PC-9 (cell line): ENCODE measurements at regions not wholly inside any gene's neighbourhood (a gene's known extent, or its start where the extent isn't known, plus 50 kb on each side); places are given as distances from the start of the nearest gene placed in this dataset.

ENCODE experiments used
- BruUV-seq: library from RNA; stranded (reverse); fragments of 400-500 nt; replicated peaks from 2 replicates; lab custom pipeline; 2021; lab: Mats Ljungman, UMichigan
- CTCF ChIA-PET: fragments of 300-600 bp; sonication (Branson Sonifier 250); formaldehyde crosslinking; loops from one replicate; lab custom pipeline; 2022; ENCODE audit warnings: antibody characterized with exemption; lab: Charles Lee
- POLR2A ChIA-PET: fragments of 300-600 bp; sonication (Branson Sonifier 250); formaldehyde crosslinking; loops from one replicate; lab custom pipeline; 2022; ENCODE audit warnings: antibody characterized with exemption; ENCODE audit not compliant: unreplicated experiment; lab: Charles Lee
- DNase-seq, 2 experiments: peaks; one replicate each; pipeline versions ENCODE4 v3.0.0 to v3.0.0-alpha.2; 2015 to 2022; ENCODE audit warnings: mixed read lengths in 1 of 2
- H2AFZ ChIP-seq: fragments of 200-600 bp; sonication (generic); 2 replicates; pipeline ENCODE4 v1.8.1; 2017; ENCODE audit warnings: antibody characterized with exemption
- H3F3A ChIP-seq: fragments of 200-600 bp; sonication (generic); 2 replicates; pipeline ENCODE4 v1.8.1; 2017; ENCODE audit warnings: antibody characterized with exemption, mild to moderate bottlenecking, low read depth; ENCODE audit not compliant: insufficient read depth
- H3K27ac ChIP-seq: fragments of 200-600 bp; sonication (generic); 2 replicates; pipeline ENCODE4 v1.6.1; 2016; ENCODE audit warnings: mixed run types
- H3K27me3 ChIP-seq: fragments of 200-600 bp; sonication (generic); 2 replicates; pipeline ENCODE4 v1.6.1; 2016; ENCODE audit warnings: low read depth, mixed run types; ENCODE audit not compliant: insufficient read depth
- H3K36me3 ChIP-seq: fragments of 200-600 bp; sonication (generic); 2 replicates; pipeline ENCODE4 v1.6.1; 2016; ENCODE audit warnings: low read depth, mixed run types
- H3K4me1 ChIP-seq: fragments of 200-600 bp; sonication (generic); replicated peaks from 2 replicates; pipeline ENCODE4 v1.6.1; 2016; ENCODE audit warnings: mixed run types; ENCODE audit not compliant: insufficient read depth
- H3K4me2 ChIP-seq: fragments of 200-600 bp; sonication (generic); 2 replicates; pipeline ENCODE4 v1.6.1; 2017; ENCODE audit warnings: mixed run types
- H3K4me3 ChIP-seq: fragments of 200-600 bp; sonication (generic); 2 replicates; pipeline ENCODE4 v1.6.1; 2016; ENCODE audit warnings: mixed run types
- H3K79me2 ChIP-seq: fragments of 200-600 bp; sonication (generic); 2 replicates; pipeline ENCODE4 v1.6.1; 2017; ENCODE audit warnings: low read depth, mixed run types
- H3K9me2 ChIP-seq: fragments of 200-600 bp; sonication (generic); 2 replicates; pipeline ENCODE4 v1.8.1; 2017; ENCODE audit warnings: mild to moderate bottlenecking; ENCODE audit not compliant: insufficient read depth
- H3K9me3 ChIP-seq: fragments of 200-600 bp; sonication (generic); 2 replicates; pipeline ENCODE4 v1.8.1; 2016; ENCODE audit warnings: low read depth; ENCODE audit not compliant: insufficient read depth
- H4K20me1 ChIP-seq: fragments of 200-600 bp; sonication (generic); 2 replicates; pipeline ENCODE4 v1.8.1; 2017; ENCODE audit not compliant: insufficient read depth
- EZH2 ChIP-seq: fragments of 200-600 bp; sonication (generic); IDR thresholded peaks from 2 replicates; pipeline ENCODE4 v1.8.0; 2017; ENCODE audit warnings: antibody characterized with exemption, low read depth
- intact Hi-C: fragments of 100-400 bp; cut with micrococcal nuclease; formaldehyde crosslinking; loops from one replicate; pipeline ENCODE4 v1.10.0; 2022; ENCODE audit not compliant: unreplicated experiment
- TF ChIP-seq, protein P1 (sequence below): fragments of 200-600 bp; sonication (generic); conservative IDR thresholded peaks from 2 replicates; pipeline ENCODE4 v1.6.1; 2017; ENCODE audit warnings: mixed run types, antibody characterized with exemption, mild to moderate bottlenecking, moderate library complexity

DNA sequence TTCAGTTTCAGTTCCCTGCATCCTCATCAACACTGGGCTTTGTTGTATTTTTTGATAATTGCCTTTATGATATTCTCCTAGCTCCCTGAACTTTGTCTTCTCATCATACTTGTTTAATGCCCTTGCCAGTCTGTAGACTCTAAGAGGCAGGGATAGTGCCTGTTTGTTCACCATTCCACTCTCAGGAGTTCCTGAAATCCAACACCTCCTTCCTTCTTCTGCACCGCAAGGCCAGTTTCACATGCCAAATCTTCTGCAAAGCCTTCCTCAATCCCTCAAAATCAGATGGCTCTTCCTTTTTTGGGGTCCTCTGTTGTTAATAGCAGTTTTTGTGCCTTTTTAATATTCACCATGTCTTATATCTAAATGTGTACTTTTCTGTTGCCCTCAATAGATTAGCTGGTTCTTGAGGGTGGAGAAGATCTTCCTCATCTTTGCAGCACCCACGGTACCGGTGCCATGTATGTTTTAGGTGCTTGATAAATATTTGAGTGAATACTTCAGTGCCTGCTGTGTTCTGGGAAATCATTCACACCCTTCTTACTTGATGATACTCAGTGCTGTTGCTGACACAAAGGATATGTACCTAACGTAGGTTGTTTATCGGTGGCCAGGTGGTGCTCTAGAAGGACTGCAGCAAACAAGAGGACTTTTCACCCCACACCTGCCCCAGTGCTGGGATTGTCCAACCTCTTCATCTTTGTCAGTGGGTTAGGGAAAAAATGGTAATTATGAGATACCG, 85.3 kb upstream of the LIMCH1 start:
- Histone ChIP-seq H3K4me3 (no peak overlapping the region), H3F3A (no peaks in the 10 kb centered on the region), H3K79me2 (peaks cover 25% of the 10 kb centered on the region), H3K4me1 (peaks cover 13% of the 10 kb centered on the region), H3K36me3 (0 out of 2 replicates have a peak, but pooled peaks cover 3% of the 10 kb centered on the region), H3K27ac (no peak overlapping the region), H3K9me2 (no peaks in the 10 kb centered on the region), H4K20me1 (no peaks in the 10 kb centered on the region), H3K9me3 (no peaks in the 10 kb centered on the region), H2AFZ (no peak overlapping the region), H3K27me3 (no peaks in the 10 kb centered on the region), H3K4me2 (no peak overlapping the region)
- ChIA-PET CTCF (no interaction called here), POLR2A (interaction anchor here (0.6 to 0.7 kb wide), 2 partner anchors 92 to 107 kb away, joined by 9 to 10 read pairs; no protein-coding TSS in a partner anchor)
- no TSS peak for BruUV-seq
- intact Hi-C loops = no loop called here
- TF ChIP-seq EZH2 = no peak
- TF ChIP-seq, protein P1, sequence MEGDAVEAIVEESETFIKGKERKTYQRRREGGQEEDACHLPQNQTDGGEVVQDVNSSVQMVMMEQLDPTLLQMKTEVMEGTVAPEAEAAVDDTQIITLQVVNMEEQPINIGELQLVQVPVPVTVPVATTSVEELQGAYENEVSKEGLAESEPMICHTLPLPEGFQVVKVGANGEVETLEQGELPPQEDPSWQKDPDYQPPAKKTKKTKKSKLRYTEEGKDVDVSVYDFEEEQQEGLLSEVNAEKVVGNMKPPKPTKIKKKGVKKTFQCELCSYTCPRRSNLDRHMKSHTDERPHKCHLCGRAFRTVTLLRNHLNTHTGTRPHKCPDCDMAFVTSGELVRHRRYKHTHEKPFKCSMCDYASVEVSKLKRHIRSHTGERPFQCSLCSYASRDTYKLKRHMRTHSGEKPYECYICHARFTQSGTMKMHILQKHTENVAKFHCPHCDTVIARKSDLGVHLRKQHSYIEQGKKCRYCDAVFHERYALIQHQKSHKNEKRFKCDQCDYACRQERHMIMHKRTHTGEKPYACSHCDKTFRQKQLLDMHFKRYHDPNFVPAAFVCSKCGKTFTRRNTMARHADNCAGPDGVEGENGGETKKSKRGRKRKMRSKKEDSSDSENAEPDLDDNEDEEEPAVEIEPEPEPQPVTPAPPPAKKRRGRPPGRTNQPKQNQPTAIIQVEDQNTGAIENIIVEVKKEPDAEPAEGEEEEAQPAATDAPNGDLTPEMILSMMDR = no peak
- DNase-seq = no peak

DNA sequence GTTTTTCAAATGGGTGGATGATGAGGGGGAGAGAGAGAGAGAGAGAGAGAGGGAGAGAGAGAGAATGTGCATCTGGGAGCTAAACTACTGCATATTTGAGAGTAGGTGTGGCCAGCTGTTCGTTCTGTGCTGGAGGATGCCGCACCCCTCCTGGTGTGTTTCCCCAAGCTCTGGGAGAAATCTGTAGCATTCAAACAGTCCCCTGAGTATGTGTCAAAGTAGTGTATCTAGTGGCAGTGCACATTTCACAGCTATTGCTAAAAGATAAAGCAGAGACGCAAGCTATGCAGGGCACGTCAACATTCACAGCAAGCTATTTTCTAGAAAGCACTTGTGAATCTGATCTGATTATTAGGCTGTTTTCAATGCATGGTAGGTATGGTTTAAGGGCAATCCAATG, 83.5 kb upstream of the LIMCH1 start:
- ChIA-PET POLR2A (interaction anchor here (0.5 to 0.8 kb wide), 5 partner anchors 12 to 77 kb away, joined by 3 to 11 read pairs (median 8); no protein-coding TSS in a partner anchor), CTCF (no interaction called here)
- no peak for TF ChIP-seq EZH2
- TF ChIP-seq, protein P1 = no peak
- intact Hi-C loops = no loop called here
- peak in 1 of 2 experiments; percentile 24 for DNase-seq
- Histone ChIP-seq H4K20me1 (no peaks in the 10 kb centered on the region), H3K36me3 (0 out of 2 replicates have a peak, but pooled peaks cover 3% of the 10 kb centered on the region), H3K4me2 (no peak overlapping the region), H3K4me3 (no peak overlapping the region), H3K27ac (no peak overlapping the region), H3K4me1 (peaks cover 25% of the 10 kb centered on the region), H3K27me3 (no peaks in the 10 kb centered on the region), H3F3A (no peaks in the 10 kb centered on the region), H3K79me2 (peaks cover 28% of the 10 kb centered on the region), H2AFZ (no peak overlapping the region), H3K9me2 (no peaks in the 10 kb centered on the region), H3K9me3 (no peaks in the 10 kb centered on the region)
- no TSS peak for BruUV-seq

DNA sequence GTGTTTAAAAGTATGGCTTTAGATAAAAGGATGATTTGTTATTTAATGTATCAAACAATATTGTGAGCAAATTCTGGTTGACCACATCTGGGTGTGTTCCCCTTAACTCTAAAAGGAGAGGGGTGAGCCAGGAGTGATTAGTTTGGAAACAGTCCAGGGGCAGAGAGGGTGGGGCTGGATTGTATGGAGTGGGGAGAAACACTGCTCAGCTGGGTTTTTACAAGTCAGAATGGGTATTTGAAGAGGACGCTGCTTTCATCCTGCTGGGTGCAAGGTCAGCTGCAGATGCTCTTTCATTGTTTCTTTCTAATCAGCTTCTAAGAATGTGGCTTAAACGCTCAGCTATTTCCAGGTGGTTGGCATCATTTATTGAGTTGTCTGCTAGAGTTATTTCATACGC, 82.8 kb upstream of the LIMCH1 start:
- Histone ChIP-seq H3K4me2 (no peak overlapping the region; the same call in 1 of the 2 replicates), H2AFZ (no peak overlapping the region), H3K4me1 (peaks cover 25% of the 10 kb centered on the region), H3K27ac (no peak overlapping the region), H3K36me3 (no peaks in the 10 kb centered on the region), H3K9me2 (no peaks in the 10 kb centered on the region), H3K4me3 (no peak overlapping the region), H3F3A (no peaks in the 10 kb centered on the region), H3K27me3 (no peaks in the 10 kb centered on the region), H4K20me1 (no peaks in the 10 kb centered on the region), H3K79me2 (peaks cover 32% of the 10 kb centered on the region), H3K9me3 (no peaks in the 10 kb centered on the region)
- peak in 1 of 2 experiments; percentile 56 for DNase-seq
- intact Hi-C loops = loop anchor here (5.0 kb wide), 1 partner anchor 93 kb away; no protein-coding TSS in a partner anchor
- ChIA-PET POLR2A (no interaction called here), CTCF (no interaction called here)
- TF ChIP-seq EZH2 = no peak
- TF ChIP-seq, protein P1 = no peak
- no TSS peak for BruUV-seq
